HS-5 (cell line): ENCODE measurements at regions not wholly inside any gene's neighbourhood (a gene's known extent, or its start where the extent isn't known, plus 50 kb on each side); places are given as distances from the start of the nearest gene placed in this dataset.

Source experiments
- DNase-seq: peaks from one replicate; pipeline ENCODE4 v3.0.0-alpha.2; 2012; ENCODE audit warnings: low read depth

GRCh38 chr7:41832941-41833340 lies 130.1 kb upstream of the INHBA start:
- DNase-seq = no peak

DNA sequence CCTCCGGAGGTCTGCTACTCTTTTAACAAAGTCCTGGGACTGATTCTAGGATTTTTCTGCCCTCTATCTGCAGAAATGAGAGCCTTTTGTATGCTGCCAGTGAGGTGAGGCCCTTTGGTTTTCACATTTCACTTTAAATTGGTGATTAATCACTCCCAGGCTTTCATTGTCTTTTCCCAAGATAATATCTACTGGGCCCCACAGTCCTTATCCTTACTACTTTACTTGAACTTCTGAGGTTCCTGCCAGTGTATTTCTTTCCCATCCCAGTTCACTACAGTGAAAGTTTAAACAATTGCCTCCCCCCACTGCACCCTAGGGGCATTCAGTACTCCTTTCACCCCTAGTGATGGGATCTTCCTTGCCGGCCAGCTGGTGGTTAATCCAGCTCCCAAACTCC lies 127.4 kb upstream of the INHBA start:
- DNase-seq = no peak

DNA sequence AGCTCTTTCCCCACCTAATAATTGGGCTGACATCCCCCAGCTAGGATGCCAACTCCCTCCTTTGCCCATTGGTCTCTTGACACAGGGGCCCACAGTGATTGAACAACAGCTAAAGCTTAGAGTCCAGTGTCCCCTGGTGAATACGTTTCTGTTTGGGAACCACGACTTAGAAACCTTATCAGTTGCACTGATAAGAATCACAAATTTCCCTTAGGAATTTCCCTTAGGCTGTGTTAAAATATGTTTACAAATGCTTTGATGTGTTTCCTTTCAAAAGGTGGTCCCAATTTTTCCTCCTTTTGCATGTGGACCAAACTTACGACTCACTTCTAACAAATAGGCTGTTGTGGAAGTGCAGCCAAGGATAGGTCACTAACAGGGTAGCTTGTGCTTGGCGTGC lies 126.0 kb upstream of the INHBA start:
- no peak for DNase-seq

DNA sequence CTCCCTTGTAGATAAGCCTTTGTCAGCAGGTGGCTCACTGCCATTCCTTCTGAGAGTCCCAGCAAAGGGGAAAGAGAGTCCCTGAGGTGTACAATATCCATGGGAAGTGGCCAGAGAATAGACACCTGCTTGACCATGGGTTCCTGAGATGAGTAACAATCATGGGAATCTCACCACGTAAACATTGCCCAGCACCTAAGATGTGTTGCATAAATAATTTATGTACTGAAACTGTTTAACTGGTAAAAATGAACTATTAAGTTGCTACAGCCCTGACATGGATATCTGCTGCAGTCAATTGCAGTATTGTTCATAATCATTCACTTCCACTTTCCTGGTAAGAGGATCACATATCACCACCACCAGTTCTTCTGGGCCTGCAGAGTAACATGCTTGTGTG lies 123.8 kb upstream of the INHBA start:
- DNase-seq = no peak

DNA sequence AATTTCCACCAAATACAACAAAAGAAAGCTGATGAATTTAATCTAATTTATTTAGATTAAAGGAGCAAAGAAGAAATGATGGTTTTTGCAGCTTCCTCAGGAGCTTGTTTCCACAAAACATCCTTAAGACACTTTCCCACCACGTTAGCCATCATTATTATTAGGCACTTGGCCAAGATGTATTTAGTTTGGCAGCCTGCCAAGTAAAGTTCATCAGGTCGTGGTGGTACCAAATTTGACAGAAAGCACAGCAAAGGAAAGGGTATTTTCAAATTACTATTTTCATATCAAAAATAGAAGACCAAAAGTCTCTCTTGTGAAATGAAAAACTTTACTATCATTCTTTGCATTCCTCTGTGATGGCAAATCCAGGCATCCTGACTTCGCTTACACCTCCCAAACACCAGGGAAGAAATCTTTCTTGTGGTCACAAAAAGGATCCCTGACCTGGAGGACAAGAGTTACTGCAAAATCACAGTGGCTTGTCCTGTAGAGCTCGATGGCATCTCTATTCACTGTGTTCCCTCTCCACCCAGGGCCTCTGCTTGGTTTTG lies 123.1 kb upstream of the INHBA start:
- DNase-seq = peak; percentile 47

DNA sequence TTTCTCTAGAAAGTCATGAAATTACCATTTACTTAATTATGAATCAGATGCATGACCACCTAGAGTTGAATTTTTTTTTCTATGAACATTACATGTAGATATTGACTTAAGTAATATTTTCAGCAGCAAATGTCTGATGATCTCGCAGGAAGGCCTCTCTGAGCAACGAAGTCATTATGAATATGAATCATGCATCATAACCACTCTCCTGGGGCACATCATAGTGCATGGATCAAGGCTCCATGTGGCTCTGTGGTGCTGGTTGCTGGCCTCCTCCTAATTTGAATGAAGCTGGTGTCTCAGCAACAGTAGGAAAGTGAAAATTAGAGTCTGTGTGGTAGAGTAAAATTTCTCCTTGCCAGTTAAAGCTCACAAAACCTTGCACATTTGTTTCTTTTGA lies 121.4 kb upstream of the INHBA start:
- DNase-seq = peak; percentile 63

DNA sequence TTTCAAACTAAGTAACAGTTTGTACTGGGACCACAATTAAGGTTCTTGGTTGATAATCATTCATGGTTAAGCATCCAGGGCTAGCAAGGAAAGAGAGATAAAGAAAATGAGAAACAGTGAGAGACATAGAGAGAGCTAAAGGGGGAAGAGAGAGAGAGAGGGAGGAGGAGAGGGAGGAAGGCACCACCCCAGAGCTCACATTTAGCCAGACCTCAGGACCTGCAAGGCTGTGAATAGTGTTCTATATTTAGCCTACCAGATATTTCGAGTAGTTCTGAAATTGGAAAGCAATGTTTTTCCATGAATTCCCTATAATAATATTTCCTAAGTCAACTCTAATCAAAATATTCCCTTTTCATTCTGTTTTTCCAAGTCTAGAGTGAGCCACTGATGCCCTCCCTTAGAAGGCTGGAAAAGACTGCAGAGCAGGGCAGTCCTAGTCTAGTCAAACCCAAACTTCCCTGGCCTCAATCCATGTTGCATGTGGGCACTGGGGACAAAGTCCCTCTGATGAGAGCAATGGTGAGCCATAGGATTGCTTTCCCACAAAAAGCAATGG lies 119.4 kb upstream of the INHBA start:
- DNase-seq = no peak

- no peak for DNase-seq
These were observed 118.8 kb upstream of the INHBA start for GRCh38 chr7:41821521-41822213.

DNA sequence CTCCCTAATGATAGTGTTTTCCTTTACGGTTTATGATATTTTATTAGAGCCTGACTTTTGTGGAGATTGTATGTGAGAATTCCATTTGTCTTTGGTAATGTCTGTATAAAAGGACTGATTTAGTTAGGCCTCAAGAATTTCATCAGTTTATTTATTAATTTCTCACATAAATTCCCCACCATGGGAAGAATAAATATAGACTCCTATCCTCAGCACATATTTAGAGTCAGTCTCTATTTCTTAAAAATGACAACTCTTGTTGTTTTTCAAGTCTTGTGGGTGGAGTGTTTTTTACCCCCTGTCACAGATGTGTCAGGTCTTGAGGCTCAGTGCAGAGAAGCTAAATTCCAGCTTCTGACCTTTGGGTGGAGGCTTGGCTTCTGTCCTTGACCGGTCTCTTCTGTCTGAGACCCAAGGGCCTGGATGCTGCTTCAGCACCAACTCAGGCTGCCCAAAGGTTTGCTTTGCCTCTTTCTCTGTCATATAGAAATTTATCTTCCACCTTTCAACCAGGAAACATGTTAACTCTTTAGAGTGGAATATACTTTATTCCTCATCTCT lies 117.3 kb upstream of the INHBA start:
- no peak for DNase-seq

DNA sequence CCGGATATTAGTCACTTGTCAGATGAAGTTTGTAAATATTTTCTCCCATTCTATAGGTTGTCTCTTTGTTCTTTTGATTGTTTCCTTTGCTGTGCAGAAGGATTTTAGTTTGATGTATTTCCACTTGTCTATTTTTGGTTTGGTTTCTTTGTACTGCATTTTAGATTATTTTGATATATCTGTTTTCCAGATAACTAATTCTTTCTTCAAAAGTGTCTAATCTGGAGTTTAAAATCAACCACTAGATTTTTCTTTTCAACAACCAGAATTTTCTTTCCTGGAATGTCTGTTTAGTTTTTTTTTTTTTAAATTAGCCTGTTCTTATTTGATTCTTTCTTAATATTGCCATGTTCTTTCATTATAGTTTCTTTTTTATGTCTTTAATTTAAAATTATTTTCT lies 116.8 kb upstream of the INHBA start:
- DNase-seq = no peak

DNA sequence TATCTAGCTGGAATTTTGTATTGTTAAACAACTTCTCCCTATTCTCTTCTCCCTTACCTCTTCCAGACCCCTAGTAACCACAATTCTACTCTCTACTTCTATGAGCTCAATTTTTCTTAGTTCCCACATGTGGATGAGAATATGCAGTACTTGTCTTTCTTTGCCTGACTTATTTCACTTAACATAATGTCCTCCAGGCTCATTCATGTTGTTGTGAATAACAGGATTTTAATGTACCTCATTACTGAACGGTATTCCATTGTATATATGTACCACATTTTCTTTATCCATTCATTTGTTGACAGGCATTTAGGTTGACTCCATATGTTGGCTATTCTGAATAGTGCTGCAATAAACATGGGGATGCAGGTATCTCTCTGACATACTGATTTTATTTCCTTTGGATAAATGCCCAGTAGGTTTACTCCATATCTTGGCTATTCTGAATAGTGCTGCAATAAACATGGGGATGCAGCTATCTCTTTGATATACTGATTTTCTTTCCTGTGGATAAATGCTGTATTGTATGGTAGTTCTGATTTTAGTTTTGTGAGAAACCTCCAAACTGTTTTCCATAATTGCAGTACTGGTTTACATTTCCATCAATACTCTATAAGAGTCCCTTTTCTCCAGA lies 116.0 kb upstream of the INHBA start:
- DNase-seq = no peak

DNA sequence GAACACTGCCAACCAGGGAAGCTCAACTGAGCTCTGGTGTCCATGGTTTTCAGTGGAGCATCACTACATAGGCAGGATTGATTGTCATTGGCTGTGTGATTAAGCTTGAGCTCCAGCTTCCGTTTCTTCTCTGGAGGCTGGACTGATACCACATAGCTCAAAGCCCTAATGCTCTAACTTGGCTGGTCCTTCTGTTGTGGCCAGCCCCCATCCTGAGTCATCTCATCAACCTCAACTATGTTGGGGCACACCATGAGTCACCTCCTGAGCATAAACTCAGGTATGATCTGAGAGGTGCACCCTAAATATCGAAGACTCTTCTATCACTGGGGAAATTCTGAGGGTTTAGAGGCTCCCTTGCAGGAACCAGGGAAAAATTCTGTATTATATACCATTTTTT lies 114.5 kb upstream of the INHBA start:
- DNase-seq = peak; percentile 65

- no peak for DNase-seq
These were observed 113.2 kb upstream of the INHBA start for GRCh38 chr7:41816111-41816510.

- DNase-seq = no peak
These were observed 112.0 kb upstream of the INHBA start for GRCh38 chr7:41814888-41815287.

GRCh38 chr7:41813286-41813685 lies 110.4 kb upstream of the INHBA start:
- DNase-seq = no peak

GRCh38 chr7:41811941-41812340 lies 109.1 kb upstream of the INHBA start:
- no peak for DNase-seq

GRCh38 chr7:41809940-41810576 lies 107.2 kb upstream of the INHBA start:
- DNase-seq = no peak

GRCh38 chr7:41809529-41809939 lies 106.6 kb upstream of the INHBA start:
- peak; percentile 38 for DNase-seq

DNA sequence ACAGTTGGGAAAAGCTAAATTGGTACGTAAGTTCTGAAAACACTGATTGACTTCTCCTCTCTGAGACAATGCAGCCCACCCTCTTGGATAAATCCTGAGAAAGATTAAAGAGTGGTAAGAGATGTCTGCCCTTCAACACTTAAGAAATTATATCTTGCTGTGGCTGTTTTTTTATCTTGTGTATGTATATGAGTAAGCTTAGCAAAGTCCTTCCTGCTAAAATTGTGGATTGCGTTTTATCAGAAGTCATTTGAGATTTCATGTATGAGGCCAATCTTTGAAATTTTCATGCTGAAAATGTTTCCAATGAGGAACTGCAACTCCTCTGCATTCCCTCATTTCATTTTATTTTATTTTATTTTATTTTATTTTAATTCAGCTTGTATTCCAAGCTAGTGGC lies 106.2 kb upstream of the INHBA start:
- no peak for DNase-seq

DNA sequence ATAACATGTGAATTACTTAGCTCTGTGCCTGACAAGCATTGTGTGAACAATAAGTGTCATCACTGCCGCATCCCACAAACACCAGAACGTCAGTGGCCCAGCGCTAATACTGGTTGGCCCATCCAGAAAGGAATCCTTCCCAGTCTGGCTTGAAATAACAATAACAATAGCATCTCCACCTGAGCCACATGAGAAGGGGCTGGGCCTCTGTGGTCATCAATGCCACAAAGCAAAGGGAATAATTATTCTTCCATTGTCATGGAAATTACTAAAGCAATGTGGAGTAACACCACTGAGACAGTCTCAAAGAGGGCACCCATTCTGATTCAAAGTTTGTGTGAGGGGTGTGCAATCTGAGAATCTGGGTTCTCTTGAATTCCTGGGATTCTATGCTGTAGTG lies 105.7 kb upstream of the INHBA start:
- DNase-seq = no peak

- no peak for DNase-seq
These were observed 100.7 kb upstream of the INHBA start for GRCh38 chr7:41803569-41803968.

GRCh38 chr7:41796331-41796730 lies 93.4 kb upstream of the INHBA start:
- DNase-seq = no peak
